Caco-2 (cell line): ENCODE measurements at regions not wholly inside any gene's neighbourhood (a gene's known extent, or its start where the extent isn't known, plus 50 kb on each side); places are given as distances from the start of the nearest gene placed in this dataset.
"Not testable (repeated sequence)": the region's sequence is repeated elsewhere in the genome, so short reads cannot be mapped to it uniquely, and the experiment has no call there.

Experiments used
- BruUV-seq: library from RNA; stranded (reverse); fragments of 400-500 nt; replicated peaks from 2 replicates; lab custom pipeline; 2021; lab: Mats Ljungman, UMichigan
- CTCF ChIA-PET: fragments of 300-600 bp; sonication (Branson Sonifier 250); formaldehyde crosslinking; loops from one replicate; lab custom pipeline; 2022; ENCODE audit warnings: antibody characterized with exemption; lab: Charles Lee
- POLR2A ChIA-PET: fragments of 300-600 bp; sonication (Branson Sonifier 250); formaldehyde crosslinking; loops from one replicate; lab custom pipeline; 2022; ENCODE audit warnings: antibody characterized with exemption; lab: Charles Lee
- DNase-seq, 2 experiments: peaks; one replicate each; pipeline versions ENCODE4 v3.0.0 to v3.0.0-alpha.2; 2020 to 2022
- H3K27me3 ChIP-seq: replicated peaks from 2 replicates; pipeline ENCODE4 v1.6.0; 2011; ENCODE audit warnings: low read length; ENCODE audit not compliant: control insufficient read depth, insufficient read depth
- H3K36me3 ChIP-seq: 2 replicates; pipeline ENCODE4 v1.5.1; 2011; ENCODE audit warnings: low read length; ENCODE audit not compliant: control insufficient read depth, insufficient read depth
- H3K4me1 ChIP-seq: fragments of 250-450 bp; sonication (Bioruptor Pico); 2 replicates; pipeline ENCODE4 v1.5.1; 2020; ENCODE audit warnings: mild to moderate bottlenecking
- H3K4me3 ChIP-seq: 2 replicates; pipeline ENCODE4 v1.5.1; 2011; ENCODE audit warnings: low read depth, mild to moderate bottlenecking, control low read depth, low read length
- H3K9me3 ChIP-seq: fragments of 250-450 bp; sonication (Bioruptor Pico); 2 replicates; pipeline ENCODE4 v1.5.1; 2020; ENCODE audit warnings: mild to moderate bottlenecking, moderate library complexity
- H3K27ac Mint-ChIP-seq: one replicate; pipeline ENCODE4 v1.8.0; 2022; ENCODE audit warnings: mixed read lengths; ENCODE audit not compliant: unreplicated experiment
- H3K27me3 Mint-ChIP-seq: one replicate; pipeline ENCODE4 v1.8.0; 2022; ENCODE audit warnings: mixed read lengths; ENCODE audit not compliant: insufficient read depth, unreplicated experiment
- H3K36me3 Mint-ChIP-seq: one replicate; pipeline ENCODE4 v1.8.0; 2022; ENCODE audit warnings: mild to moderate bottlenecking, mixed read lengths; ENCODE audit not compliant: insufficient read depth, unreplicated experiment
- H3K4me1 Mint-ChIP-seq: one replicate; pipeline ENCODE4 v1.8.0; 2022; ENCODE audit warnings: low read depth, mixed read lengths; ENCODE audit not compliant: unreplicated experiment
- H3K4me3 Mint-ChIP-seq: one replicate; pipeline ENCODE4 v1.8.0; 2022; ENCODE audit warnings: mild to moderate bottlenecking, moderate library complexity, mixed read lengths; ENCODE audit not compliant: unreplicated experiment
- H3K9me3 Mint-ChIP-seq: one replicate; pipeline ENCODE4 v1.8.0; 2022; ENCODE audit warnings: mixed read lengths; ENCODE audit not compliant: unreplicated experiment
- CTCF ChIP-seq, 2 experiments: fragments of 200-600 bp in 1 of 2; IDR thresholded peaks; 1 replicate in 1 of 2; 2 replicates in 1 of 2; pipeline versions ENCODE4 v1.5.1 to v1.8.0; 2011 to 2022; ENCODE audit warnings: antibody characterized with exemption in 1 of 2, control low read depth in 1 of 2, inconsistent platforms in 1 of 2, low read depth in 1 of 2, low read length in 1 of 2, mild to moderate bottlenecking in 1 of 2, moderate library complexity in 1 of 2; ENCODE audit not compliant: insufficient read depth in 1 of 2, severe bottlenecking in 1 of 2, unreplicated experiment in 1 of 2
- intact Hi-C: fragments of 100-400 bp; cut with micrococcal nuclease; formaldehyde crosslinking; loops from one replicate; pipeline ENCODE4 v1.10.0; 2022; ENCODE audit not compliant: unreplicated experiment

GRCh38 chr5:92313385-92313784 is 930.3 kb upstream of the ARRDC3 start:
- intact Hi-C loops, result loop anchor here (10.0 kb wide), 1 partner anchor 809 kb away; no protein-coding TSS in a partner anchor
- TF ChIP-seq CTCF (IDR thresholded peaks at IDR 0.05; ENCODE audit: insufficient read depth in 1 of 2, low read depth in 1 of 2, low read length in 1 of 2, severe bottlenecking in 1 of 2, unreplicated experiment in 1 of 2), result peak in 1 of 2 experiments; percentile 1
- POLR2A ChIA-PET, result no interaction called here

GRCh38 chr5:92309336-92309991 is 926.3 kb upstream of the ARRDC3 start:
- Histone ChIP-seq H3K9me3 (no peaks in the 10 kb centered on the region), H3K4me1 (no peaks in the 10 kb centered on the region), H3K27me3 (no peaks in the 10 kb centered on the region), H3K4me3 (no peak overlapping the region), H3K36me3 (no peaks in the 10 kb centered on the region)
- TF ChIP-seq CTCF (IDR thresholded peaks at IDR 0.05; ENCODE audit: insufficient read depth in 1 of 2, low read depth in 1 of 2, low read length in 1 of 2, severe bottlenecking in 1 of 2, unreplicated experiment in 1 of 2), result peak; percentile 59 to 68
- DNase-seq, result no peak
- CTCF ChIA-PET, result no interaction called here
- POLR2A ChIA-PET, result no interaction called here
- intact Hi-C loops, result loop anchor here (1.0 kb wide), 1 partner anchor 529 kb away; no protein-coding TSS in a partner anchor
- H3K4me1 Mint-ChIP-seq, result no peaks in the 10 kb centered on the region
- no peaks in the 10 kb centered on the region for H3K36me3 Mint-ChIP-seq
- no peaks in the 10 kb centered on the region for H3K27me3 Mint-ChIP-seq
- H3K9me3 Mint-ChIP-seq, result no peaks in the 10 kb centered on the region
- H3K27ac Mint-ChIP-seq, result no peak overlapping the region
- no peak overlapping the region for H3K4me3 Mint-ChIP-seq
- no TSS peak for BruUV-seq

More at GRCh38 chr5:92313385-92313784, 930.3 kb upstream of the ARRDC3 start:
- H3K27me3 Mint-ChIP-seq, result no peaks in the 10 kb centered on the region
- Histone ChIP-seq H3K36me3 (no peaks in the 10 kb centered on the region), H3K4me1 (no peaks in the 10 kb centered on the region), H3K4me3 (no peak overlapping the region), H3K9me3 (no peaks in the 10 kb centered on the region), H3K27me3 (no peaks in the 10 kb centered on the region)
- H3K4me1 Mint-ChIP-seq, result no peaks in the 10 kb centered on the region
- no TSS peak for BruUV-seq
- H3K27ac Mint-ChIP-seq, result no peak overlapping the region
- no peaks in the 10 kb centered on the region for H3K9me3 Mint-ChIP-seq
- DNase-seq, result no peak
- CTCF ChIA-PET, result no interaction called here
- H3K4me3 Mint-ChIP-seq, result no peak overlapping the region
- no peaks in the 10 kb centered on the region for H3K36me3 Mint-ChIP-seq

GRCh38 chr5:92308679-92309078 is 925.6 kb upstream of the ARRDC3 start:
- Mint-ChIP-seq H3K36me3 (no peaks in the 10 kb centered on the region), H3K27ac (no peak overlapping the region), H3K4me1 (no peaks in the 10 kb centered on the region), H3K9me3 (no peaks in the 10 kb centered on the region), H3K27me3 (no peaks in the 10 kb centered on the region), H3K4me3 (no peak overlapping the region)
- Histone ChIP-seq H3K4me3 (no peak overlapping the region), H3K9me3 (no peaks in the 10 kb centered on the region), H3K36me3 (no peaks in the 10 kb centered on the region), H3K27me3 (no peaks in the 10 kb centered on the region), H3K4me1 (no peaks in the 10 kb centered on the region)
- intact Hi-C loops, result loop anchor here (1.0 kb wide), 1 partner anchor 530 kb away; no protein-coding TSS in a partner anchor
- ChIA-PET POLR2A (no interaction called here), CTCF (no interaction called here)
- DNase-seq, result no peak
- no peak for TF ChIP-seq CTCF (IDR thresholded peaks at IDR 0.05; ENCODE audit: insufficient read depth in 1 of 2, low read depth in 1 of 2, low read length in 1 of 2, severe bottlenecking in 1 of 2, unreplicated experiment in 1 of 2)
- BruUV-seq, result no TSS peak

- H3K36me3 Mint-ChIP-seq, H3K4me1 ChIP-seq, POLR2A ChIA-PET, CTCF ChIA-PET, intact Hi-C loops, H3K9me3 ChIP-seq, H3K4me1 Mint-ChIP-seq, H3K4me3 Mint-ChIP-seq, BruUV-seq, H3K4me3 ChIP-seq, DNase-seq, H3K27me3 ChIP-seq, H3K27ac Mint-ChIP-seq, H3K9me3 Mint-ChIP-seq, H3K36me3 ChIP-seq, H3K27me3 Mint-ChIP-seq: not testable (repeated sequence)
Measured at GRCh38 chr5:92302356-92302755, 919.2 kb upstream of the ARRDC3 start.
